Hematopoietic multipotent progenitor cell treated with erythropoietin and hydrocortisone succinate and interleukin-3 and kit ligand, for 15 days (in vitro differentiated cells): ENCODE measurements at regions not wholly inside any gene's neighbourhood (a gene's known extent, or its start where the extent isn't known, plus 50 kb on each side); places are given as distances from the start of the nearest gene placed in this dataset.
"Not testable (repeated sequence)": the region's sequence is repeated elsewhere in the genome, so short reads cannot be mapped to it uniquely, and the experiment has no call there.

Experiments
- DNase-seq: peaks from one replicate; pipeline ENCODE4 v3.0.0-alpha.2; 2015; ENCODE audit warnings: low spot score

DNA sequence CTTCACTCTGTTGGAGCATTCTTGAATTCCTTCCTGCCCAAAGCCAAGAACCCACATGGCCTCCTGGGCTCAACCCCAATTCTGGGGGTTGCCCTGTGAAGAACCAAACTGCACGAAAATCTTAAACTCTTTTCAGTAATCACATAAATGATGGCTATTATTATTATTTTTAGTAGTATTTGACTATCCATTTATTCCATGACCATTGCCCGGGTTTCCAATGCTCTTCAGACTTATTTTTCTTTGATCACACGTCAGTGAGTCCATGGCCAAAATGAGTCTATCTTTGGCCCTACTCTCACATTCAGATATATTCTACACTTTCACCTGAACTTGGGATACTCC lies 185.9 kb downstream of the AVL9 start:
- DNase-seq, result no peak

DNA sequence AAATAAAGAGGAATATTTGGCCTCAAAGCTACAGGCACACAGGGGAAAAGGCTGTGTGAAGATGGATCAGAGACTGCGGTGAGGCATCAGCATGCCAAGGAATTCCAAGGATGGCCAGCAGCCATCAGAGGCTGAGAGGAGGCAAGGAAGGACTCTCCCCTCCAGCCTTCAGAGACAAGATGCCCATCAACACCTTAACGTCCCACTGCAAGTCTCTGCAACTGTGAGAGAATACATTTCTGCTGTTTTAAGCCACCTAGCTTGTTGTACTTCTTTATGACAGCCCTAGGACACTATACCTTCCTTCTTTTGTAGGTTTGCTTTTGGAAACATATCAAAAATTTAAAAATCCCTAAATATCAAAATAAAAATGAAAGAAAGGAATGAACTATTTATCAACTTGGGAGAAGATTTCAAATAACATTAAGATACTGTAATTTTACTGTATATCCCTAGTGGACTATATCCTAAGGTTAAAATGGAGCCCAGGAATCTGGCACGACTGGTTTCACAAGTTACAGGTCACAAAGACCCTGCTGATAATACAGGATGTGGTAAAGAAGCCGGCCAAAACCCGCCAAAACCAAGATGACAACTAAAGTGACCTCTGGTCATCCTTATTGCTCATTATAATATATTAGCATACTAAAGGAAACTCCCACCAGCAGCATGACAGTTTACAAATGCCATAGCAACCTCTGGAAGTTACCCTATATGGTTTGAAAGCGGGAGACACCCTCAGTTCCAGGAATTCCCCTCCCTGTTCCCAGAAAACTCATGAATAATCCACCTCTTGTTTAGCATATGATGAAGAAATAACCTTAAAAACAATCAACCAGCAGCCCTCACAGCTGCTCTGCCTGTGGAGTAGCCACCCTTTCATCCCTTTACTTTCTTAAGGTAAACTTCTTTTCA lies 185.2 kb downstream of the AVL9 start:
- DNase-seq, result no peak

DNA sequence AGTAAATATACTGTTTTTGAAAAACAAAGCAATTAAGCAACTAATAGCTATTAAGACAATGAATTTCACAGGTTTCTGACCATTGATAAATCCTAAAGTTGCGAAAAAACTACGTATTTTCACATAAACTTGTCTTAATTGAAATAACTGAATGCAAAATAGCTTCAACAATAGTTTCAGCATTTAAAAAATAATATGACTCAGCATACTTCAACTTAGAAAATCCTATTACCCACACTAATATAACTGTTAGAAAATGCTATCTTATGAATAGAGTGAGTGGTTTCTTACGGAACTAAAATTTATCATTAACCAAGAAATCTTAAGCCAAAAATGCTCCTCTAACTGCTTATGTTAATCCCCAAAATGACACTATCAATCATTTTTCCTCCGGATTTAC lies 183.9 kb downstream of the AVL9 start:
- no peak for DNase-seq

DNA sequence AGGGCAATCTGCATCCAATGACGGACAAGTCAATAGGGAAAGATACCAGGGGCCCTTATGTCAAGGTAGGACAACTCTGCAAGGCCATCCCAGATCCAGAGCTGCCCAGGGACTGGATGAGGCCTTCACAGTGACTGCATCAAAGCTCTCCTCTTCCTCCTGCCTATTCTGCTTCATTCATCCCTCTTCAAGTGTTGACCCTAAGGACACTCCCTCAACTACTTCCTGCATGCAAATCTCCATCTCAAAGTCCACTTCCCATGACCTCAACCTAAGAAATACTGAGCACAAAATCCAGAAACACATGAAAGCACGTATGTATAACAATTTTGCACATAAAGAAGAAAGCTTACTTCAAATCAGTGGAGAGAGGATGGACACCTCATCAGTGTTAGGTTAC lies 182.3 kb downstream of the AVL9 start:
- no peak for DNase-seq

DNA sequence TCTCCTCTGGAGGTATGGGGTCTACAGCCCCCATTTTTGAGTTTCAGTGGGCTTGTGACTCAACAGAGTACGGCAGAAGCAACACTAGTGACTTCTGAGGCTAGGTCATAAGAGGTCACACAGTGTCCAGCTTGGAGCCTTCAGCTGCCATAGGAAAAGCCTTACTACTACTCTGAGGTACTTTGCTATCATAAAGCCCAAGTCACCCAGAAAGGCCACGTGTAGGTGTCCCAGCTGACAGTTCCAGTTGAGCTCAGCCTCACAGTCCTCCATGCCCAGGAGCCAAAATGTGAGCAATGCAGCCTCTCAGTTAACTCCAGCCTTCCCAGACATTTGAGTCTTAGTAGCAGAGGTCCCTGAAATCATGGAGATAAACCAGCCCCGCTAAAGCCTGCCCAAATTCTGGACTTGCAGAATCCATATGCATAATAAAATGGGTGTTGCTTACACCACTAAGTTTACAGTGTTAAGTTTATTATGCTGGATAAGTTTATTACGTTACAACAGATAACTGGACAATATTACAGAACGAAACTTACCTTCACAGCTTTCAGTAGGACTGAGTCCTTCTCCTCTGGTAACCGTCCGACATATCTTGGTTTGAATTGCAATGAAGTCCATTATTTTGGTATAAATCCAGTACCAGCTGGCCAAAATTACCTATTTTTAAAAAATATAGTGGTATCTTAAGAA lies 181.1 kb downstream of the AVL9 start:
- no peak for DNase-seq

DNA sequence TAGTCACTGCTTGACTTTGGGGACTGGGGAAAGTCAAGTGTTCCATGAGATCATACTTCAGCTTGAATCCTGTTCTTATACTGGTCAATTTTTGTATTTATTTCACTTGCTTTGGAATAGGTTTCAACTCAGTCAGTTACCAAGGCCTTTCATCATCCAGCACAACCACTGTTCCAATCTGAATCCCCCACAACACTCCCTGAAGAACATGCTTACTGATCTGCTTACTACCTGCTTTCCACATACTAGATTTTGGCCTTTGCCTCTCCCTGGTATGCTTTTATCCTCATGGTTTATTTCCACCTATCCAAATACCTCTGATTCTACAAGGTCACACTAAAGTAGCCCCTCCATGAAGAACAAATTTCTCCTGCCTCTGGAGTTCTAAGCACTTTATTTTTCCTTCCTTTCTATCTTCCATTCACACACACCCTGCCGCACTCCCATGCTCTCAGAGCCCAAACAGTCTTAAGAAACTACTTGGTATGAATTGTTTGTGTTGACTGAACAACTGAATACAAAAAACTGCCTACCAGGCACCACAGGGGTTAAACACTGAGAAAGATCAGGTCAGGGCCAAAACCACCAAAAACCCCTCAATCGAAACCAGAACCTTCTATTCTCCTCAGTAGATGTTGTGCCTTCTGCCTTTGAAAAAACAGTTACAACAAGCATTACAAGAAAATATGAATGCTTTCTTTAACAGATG lies 178.1 kb downstream of the AVL9 start:
- no peak for DNase-seq

DNA sequence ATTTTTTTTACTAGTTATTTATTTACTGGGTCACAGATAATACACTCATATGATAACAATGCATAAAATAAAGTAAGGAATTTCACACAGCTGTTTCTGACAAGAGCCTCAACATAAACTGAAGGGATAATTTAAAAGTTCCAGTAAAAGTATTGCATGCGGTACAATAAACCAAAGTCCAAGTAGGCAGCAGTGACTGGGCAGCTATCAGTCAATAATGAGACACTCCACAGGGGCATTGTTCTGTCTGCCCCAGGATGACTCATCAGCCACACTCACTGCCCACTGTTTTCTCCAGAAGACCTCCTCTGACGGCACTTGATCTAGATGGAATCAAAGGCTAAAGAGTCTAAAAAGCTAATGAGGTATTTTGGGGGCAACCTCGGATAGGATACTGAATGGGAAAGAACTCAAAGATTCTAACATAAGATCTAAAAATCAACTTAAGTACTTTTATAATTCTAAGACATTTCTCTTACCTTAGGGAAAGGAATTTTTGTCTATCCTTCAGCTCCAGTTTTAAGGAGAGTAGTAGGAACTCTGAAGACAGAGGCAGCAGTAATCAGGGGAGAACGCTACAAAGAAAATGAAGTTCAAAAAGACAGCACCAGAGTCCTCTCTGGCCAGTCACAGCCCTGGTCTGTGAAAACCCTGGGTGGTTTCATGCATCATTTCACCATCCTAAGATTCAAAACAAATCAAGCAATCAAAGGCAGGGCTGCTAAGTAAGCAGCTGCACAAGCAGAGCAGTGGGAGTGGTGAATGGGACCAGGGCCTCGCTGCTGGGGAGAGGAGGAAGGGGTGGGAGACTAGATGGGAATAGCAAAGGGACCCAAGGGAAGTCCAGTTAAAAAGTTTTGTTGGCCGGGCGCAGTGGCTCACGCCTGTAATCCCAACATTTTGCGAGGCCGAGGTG lies 175.1 kb downstream of the AVL9 start:
- no peak for DNase-seq

DNA sequence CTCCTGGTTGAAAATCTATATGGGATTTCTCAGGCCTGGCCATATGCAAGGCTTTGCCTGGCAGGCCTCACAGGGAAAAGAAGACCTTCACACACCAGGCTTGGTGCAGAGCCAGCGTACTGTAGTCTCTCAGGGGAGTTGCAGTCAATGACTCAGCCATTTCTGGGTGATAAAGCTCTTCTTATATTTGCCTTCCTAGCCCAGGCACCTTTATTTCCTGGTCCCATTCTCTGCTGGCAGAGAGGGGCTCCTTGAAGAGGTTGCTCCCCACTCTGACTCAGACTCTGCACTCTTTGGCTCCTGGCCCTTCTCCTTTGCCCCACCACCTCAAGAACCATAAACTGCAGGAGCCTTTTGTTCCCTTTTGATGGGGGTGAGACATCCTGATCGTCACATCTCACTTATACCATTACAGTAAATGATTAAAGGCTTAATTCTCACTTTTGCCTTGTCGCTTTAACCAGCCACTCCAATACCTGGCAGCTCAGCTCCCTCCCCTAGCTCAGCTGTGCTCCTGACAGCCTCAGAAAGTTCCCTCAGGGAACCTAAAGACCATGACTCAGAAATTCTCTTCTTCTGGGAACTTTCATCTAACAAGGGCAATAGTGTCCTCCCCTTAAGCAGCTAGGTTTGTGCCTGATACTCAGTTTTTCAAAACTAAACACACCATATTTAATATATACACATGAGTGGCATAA lies 174.0 kb downstream of the AVL9 start:
- peak; percentile 60 for DNase-seq

DNA sequence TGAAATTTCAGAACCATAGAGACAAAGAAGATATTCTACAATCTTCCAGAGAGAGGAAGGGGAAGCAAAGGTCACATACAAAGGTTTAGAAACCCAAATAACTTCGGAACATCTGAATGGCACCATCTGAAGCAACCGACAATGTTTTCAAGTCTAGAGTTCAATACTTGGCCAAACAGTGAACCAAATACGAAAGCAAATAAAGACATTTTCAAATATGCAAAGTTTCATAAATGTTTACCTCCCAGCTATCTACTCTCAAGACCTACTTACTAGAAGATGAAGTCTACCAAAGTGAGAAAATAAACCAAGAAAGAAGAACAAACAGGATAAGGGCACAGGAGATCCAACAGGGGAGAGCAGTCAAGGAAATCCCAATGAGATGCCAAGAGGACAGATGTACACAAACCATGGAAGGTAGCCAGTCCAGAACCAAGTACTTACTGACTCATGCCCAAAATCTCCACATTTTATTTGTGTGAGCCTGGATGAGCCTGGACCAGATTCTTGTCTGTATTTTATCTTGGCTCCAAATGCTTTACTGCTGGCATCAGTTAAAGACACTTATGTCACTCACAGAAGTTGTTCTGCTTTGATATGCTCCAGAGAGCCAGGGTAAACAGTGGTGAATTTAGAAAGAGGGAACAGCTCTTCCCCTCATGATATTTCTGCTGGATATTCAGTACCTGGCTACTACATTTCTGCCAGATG lies 173.3 kb downstream of the AVL9 start:
- not testable (repeated sequence) for DNase-seq

DNA sequence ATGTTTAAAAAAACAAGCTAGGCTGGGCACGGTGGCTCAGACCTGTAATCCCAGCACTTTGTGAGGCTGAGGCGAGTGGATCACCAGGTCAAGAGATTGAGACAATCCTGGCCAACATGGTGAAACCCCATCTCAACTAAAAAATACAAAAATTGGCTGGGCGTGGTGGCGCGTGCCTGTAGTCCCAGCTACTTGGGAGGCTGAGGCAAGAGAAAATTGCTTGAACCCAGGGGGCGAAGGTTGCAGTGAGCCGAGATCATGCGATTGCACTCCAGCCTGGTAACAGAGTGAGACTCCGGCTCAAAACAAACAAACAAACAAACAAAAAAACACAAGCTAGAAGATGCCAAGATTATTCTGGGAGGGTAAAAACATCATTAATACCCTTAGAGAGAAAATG lies 172.3 kb downstream of the AVL9 start:
- not testable (repeated sequence) for DNase-seq

DNA sequence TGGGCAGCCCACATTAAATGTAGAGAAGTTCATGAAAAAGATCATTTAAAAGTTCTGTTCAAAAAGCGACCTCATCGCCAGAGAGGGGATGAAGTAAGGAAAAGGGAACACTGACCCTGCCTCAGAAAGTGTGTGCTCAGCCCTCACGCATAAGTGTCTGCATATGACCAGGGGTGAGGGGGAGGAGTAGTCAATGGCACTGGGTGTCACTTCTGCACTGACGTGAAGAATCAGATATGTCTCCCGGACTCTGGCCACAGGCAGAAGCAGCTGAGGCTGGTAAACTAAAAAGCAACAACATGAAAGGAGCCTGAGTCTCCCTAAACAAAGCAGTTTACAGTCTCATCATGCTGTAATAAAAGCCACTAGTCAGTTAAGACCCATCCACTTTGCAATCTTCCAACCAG lies 168.5 kb downstream of the AVL9 start:
- DNase-seq, result not testable (repeated sequence)

DNA sequence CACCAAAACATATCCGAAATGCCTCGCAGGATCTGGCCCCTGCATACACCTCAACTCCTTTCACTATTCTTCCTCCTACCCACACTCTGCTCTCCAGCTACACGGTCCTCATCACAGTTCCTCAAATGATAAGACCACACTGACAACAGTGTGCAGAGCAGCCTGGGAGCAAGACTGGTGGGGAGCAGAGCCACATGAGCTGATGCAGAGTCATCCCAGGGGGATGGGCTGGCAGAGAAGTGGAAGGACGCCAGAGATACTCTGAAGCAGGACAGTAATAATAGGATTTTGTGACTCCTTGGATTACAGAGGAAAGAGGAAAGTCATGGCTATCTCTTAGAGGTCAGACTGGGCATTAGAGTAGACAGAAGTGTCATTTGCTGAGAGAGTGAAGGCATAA lies 167.2 kb downstream of the AVL9 start:
- DNase-seq, result not testable (repeated sequence)

DNA sequence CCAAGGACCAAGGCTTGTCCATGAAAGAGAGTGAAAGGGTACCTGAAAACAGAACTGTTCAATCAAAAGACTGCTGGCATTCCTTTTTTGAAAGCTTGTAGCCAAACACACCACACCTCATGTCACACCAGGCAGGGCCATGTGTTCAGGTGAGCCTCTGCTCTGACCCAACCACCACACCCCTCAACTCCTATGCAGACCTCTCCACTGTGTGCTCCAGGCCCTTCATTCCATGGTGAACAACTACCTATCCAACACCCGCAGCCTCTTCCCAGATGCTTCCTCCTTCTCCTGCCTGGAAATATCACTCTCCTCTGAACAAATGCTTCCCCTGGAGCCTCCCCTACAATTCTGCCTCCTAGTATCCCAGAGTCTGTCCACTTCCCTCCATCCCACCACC lies 166.6 kb downstream of the AVL9 start:
- no peak for DNase-seq

DNA sequence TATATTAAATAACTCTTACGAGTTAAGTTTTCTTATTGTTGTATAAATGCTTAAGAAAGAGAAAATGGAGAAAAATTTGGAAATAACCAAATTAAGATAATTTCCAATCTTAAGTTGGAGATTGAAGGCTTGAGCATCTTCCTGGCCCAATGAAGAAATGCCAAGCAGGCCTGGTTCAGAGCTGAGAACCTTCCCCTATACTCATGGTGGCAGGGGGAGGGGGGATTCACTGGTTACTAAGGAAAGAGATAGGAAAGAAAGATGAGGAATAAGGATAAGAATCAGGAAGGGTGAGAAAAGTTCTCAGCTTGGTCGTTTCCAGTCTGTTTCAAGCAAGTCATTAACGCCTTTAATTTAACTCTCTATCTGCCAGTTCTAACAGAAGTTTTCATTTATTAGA lies 166.2 kb downstream of the AVL9 start:
- no peak for DNase-seq

DNA sequence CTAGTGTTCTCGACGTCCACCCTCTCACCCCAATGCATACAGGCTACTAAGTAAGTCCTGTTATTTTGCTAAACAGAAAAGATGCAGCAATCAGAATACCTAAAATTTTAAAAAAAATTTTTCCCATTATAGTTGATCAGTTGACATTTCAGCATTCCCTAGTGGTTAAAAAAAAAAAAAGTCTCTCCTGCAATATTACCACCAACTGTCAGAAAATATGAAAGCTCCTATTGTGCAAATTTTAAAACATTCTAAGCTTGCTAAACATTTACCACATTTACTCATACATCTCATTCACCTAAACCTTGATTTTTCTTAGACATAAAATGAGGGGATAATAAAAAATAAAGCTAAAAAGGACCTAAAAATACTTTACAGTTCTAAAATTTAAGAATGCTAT lies 165.6 kb downstream of the AVL9 start:
- no peak for DNase-seq

DNA sequence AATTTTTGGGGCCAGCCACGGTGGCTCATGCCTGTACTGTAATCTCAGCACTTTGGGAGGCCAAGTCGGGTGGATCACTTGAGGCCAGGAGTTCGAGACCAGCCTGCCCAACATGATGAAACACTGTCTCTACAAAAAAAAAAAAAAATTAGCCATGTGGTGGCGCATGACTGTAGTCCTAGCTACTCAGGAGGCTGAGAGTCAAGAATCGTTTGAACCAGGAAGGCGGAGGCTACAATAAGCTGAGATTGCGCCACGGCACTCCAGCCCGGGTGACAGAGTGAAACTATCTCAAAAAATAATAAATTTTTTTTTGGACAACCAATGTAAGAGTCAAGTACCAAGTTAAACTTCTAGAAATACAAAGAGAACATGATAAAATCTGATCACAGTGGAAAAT lies 164.6 kb downstream of the AVL9 start:
- DNase-seq, result no peak

DNA sequence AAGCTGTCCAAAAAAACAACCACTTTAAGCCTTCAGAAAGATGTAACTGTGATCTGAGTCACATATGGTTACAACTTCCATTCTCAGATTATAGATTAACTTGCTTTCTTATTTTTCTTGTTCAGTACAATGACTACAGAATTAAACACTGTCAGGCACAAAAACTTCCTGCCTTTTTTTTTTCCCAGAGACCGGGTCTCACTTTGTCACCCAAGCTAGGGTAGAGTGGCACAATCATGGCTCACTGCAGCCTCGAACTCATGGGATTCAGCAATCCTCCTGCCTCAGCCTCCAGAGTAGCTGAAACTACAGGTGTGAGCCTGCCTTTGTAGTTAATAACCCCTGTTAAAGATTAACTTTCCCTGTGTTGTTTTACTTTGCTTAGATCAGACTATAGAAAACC lies 163.2 kb downstream of the AVL9 start:
- DNase-seq, result no peak

DNA sequence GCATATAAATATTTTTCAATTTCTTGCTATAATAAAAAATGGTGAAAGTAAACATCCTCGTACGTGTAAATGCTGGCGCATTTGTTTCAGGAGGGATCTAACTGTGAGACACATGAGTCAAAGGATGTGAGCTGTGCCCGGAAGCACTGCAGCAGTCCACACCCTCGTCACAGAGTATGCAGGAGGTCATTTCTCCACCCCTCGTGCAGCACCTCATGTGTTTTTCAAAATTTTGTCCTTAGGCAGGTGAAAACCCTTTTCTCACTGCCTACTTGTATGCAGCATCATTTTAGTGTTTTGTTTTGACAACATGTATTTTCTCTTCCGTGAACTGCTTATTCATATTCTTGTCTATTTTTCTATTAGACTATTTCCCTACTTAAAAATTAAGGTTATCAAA lies 162.7 kb downstream of the AVL9 start:
- no peak for DNase-seq

DNA sequence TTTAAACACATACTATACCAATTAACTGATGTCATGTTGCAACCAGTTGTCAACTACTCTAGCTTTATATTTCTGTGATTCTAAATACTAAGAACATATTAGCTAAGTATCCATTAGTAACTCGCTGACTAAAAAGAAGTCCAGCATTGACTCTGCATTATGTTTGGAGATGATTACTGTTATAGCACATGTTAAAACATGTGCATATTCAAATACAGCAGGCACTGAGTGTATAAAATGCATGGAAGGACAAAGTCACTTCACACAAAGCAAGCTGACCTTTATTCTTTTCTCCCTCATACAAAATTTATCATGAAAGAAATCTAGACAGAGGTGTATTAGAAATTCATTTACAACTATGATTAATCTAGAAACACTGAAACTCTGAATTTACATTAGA lies 159.3 kb downstream of the AVL9 start:
- DNase-seq, result not testable (repeated sequence)

DNA sequence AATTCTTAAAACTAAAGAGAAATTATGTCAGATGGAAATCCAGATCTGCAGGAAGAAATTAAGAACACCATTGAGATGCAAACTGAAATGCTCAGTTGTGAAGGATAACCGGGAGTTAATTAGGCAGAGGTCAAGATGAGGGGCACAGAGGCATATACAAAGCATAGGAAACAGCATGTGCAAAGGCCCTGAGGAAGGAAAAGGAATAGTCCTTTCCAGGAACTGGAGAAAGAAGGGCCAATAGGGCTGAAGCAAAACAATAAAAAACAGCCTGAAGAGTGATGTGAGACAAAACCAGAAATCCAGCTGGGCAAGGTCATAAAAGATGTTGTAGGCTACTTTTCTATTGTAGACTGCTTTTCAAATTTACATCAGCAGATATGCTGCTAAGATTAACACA lies 155.1 kb downstream of the AVL9 start:
- not testable (repeated sequence) for DNase-seq
